Esophagus muscularis mucosa (tissue), 4 donors: ENCODE measurements at regions not wholly inside any gene's neighbourhood (a gene's known extent, or its start where the extent isn't known, plus 50 kb on each side); places are given as distances from the start of the nearest gene placed in this dataset.

ENCODE experiments used
- DNase-seq: peaks from one replicate; pipeline ENCODE4 v3.0.0-alpha.2; 2017; ENCODE audit errors: extremely low spot score
- H3K27ac ChIP-seq, 4 donors: fragments of 200-600 bp; sonication (generic); replicated peaks in 1 of 4; 1 replicate in 3 of 4; 2 replicates in 1 of 4; pipeline ENCODE4 v1.5.1; 2016 to 2019; ENCODE audit warnings: mild to moderate bottlenecking in 1 of 4
- H3K27me3 ChIP-seq, 4 donors: fragments of 200-600 bp; sonication (generic); one replicate each; pipeline versions ENCODE4 v1.5.1 to v1.6.0; 2016 to 2019
- H3K36me3 ChIP-seq, 4 donors: fragments of 200-600 bp; sonication (generic); one replicate each; pipeline ENCODE4 v1.5.1; 2016 to 2019
- H3K4me1 ChIP-seq, 4 donors: fragments of 200-600 bp; sonication (generic); one replicate each; pipeline ENCODE4 v1.5.1; 2016 to 2019
- H3K4me3 ChIP-seq, 4 donors: fragments of 200-600 bp; sonication (generic); 1 replicate in 2 of 4; 2 replicates in 2 of 4; pipeline ENCODE4 v1.5.1; 2016 to 2019; ENCODE audit warnings: mild to moderate bottlenecking in 4 of 4, moderate library complexity in 1 of 4
- H3K9me3 ChIP-seq, 4 donors: fragments of 200-600 bp; sonication (generic); 1 replicate in 3 of 4; 2 replicates in 1 of 4; pipeline ENCODE4 v1.5.1; 2016 to 2019
- CTCF ChIP-seq, 3 experiments: fragments of 200-600 bp in 2 of 3; fragments of 450-650 bp in 1 of 3; sonication (generic) in 2 of 3; IDR thresholded peaks; one replicate each; pipeline ENCODE4 v1.5.1; 2017 to 2019; ENCODE audit warnings: antibody characterized with exemption in 3 of 3, mild to moderate bottlenecking in 2 of 3, moderate library complexity in 1 of 3
- EP300 ChIP-seq: sonication (generic); formaldehyde crosslinking; IDR thresholded peaks from one replicate; pipeline ENCODE4 v1.6.1; 2017; ENCODE audit warnings: antibody characterized with exemption
- POLR2A ChIP-seq: fragments of 450-650 bp; IDR thresholded peaks from one replicate; pipeline ENCODE4 v1.6.1; 2017; ENCODE audit warnings: antibody characterized with exemption, moderate library complexity, mild to moderate bottlenecking, low read depth
- POLR2AphosphoS5 ChIP-seq, 2 donors: sonication (generic); formaldehyde crosslinking; IDR thresholded peaks; one replicate each; pipeline ENCODE4 v1.6.1; 2017; ENCODE audit warnings: antibody characterized with exemption in 2 of 2
- WGBS: methylation state at CpG from one replicate; pipeline ENCODE4 v1.1.5; 2018; 5-methylcytosine and 5-hydroxymethylcytosine counted together
- intact Hi-C: fragments of 100-400 bp; cut with DNase I; formaldehyde crosslinking; loops from one replicate; pipeline ENCODE4 v1.15.1; 2023

- no peak for TF ChIP-seq POLR2AphosphoS5 (IDR thresholded peaks at IDR 0.05)
- no peak for TF ChIP-seq CTCF (IDR thresholded peaks at IDR 0.05)
- no peak for TF ChIP-seq EP300
- TF ChIP-seq POLR2A = no peak
- no peaks in the 10 kb centered on the region for H3K4me1 ChIP-seq
- intact Hi-C loops = no loop called here
- 94% methylated on average over 1 of the region's 1 CpG for WGBS
- H3K4me3 ChIP-seq = no peak overlapping the region
- H3K36me3 ChIP-seq = no peaks in the 10 kb centered on the region
- DNase-seq = no peak
- no peak overlapping the region for H3K27ac ChIP-seq
- no peaks in the 10 kb centered on the region for H3K9me3 ChIP-seq
- H3K27me3 ChIP-seq = no peaks in the 10 kb centered on the region
Measured at GRCh38 chr4:12707381-12708175, 776.6 kb downstream of the RAB28 start.

DNA sequence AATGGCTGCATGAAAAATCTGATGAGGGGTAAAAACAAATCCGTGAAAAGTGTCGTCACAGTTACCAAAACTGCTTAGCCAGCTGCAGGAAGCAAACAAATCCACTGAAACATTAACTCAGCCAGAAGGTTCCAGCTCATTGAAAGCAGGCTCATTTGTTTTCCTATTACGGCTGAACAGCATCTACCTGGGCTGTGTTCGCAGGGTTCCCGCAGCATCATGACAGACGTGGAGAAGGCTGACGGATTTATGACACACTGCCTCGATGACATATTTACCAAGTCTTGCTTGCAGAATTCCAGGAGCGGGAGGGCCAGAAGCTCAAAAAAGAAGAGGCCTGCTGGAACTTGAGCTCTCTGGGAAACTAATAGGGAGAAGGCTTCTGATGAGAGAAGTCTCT lies 781.1 kb downstream of the RAB28 start:
- 58% methylated on average over 9 of the region's 9 CpGs for WGBS
- intact Hi-C loops = no loop called here

DNA sequence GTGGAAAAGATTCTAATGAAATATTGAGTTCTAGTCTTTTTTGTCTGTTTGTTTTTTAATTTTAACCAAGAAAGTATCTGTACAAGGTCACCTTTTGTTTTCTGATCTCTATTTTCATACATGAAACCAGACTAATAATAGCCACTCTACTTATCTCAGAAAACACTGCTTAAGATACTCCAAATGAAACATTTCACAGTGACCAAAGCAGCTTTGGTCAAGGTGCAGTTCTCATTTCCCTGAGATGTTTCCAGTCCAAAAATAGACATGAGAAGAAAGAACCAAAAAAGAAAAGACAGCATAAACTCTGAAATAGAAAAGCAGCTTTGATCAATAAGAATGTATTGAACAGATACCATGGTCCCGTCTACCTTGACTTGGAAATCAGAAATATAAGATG lies 782.8 kb downstream of the RAB28 start:
- no peaks in the 10 kb centered on the region for H3K36me3 ChIP-seq
- WGBS = 83% methylated on average over 1 of the region's 1 CpG
- H3K4me1 ChIP-seq = no peaks in the 10 kb centered on the region
- H3K9me3 ChIP-seq = no peaks in the 10 kb centered on the region
- H3K4me3 ChIP-seq = no peak overlapping the region
- H3K27me3 ChIP-seq = no peaks in the 10 kb centered on the region
- intact Hi-C loops = no loop called here
- no peak overlapping the region for H3K27ac ChIP-seq
- no peak for DNase-seq
- TF ChIP-seq CTCF (IDR thresholded peaks at IDR 0.05) (no peak), POLR2AphosphoS5 (IDR thresholded peaks at IDR 0.05) (no peak), EP300 (no peak), POLR2A (no peak)

More for the DNA sequence above, 781.1 kb downstream of the RAB28 start:
- DNase-seq = no peak
- TF ChIP-seq EP300 (no peak), POLR2AphosphoS5 (IDR thresholded peaks at IDR 0.05) (no peak), POLR2A (no peak), CTCF (IDR thresholded peaks at IDR 0.05) (no peak)
- Histone ChIP-seq H3K4me3 (no peak overlapping the region), H3K36me3 (no peaks in the 10 kb centered on the region), H3K9me3 (no peaks in the 10 kb centered on the region), H3K4me1 (no peaks in the 10 kb centered on the region), H3K27ac (no peak overlapping the region), H3K27me3 (no peaks in the 10 kb centered on the region)

GRCh38 chr4:12697970-12698369 lies 786.2 kb downstream of the RAB28 start:
- H3K27me3 ChIP-seq = no peaks in the 10 kb centered on the region
- H3K27ac ChIP-seq = no peak overlapping the region
- no peaks in the 10 kb centered on the region for H3K36me3 ChIP-seq
- WGBS = 79% methylated on average over 2 of the region's 2 CpGs
- no peak for DNase-seq
- TF ChIP-seq CTCF (IDR thresholded peaks at IDR 0.05) (no peak), POLR2AphosphoS5 (IDR thresholded peaks at IDR 0.05) (no peak), EP300 (no peak), POLR2A (no peak)
- H3K9me3 ChIP-seq = no peaks in the 10 kb centered on the region
- intact Hi-C loops = no loop called here
- H3K4me3 ChIP-seq = no peak overlapping the region
- no peaks in the 10 kb centered on the region for H3K4me1 ChIP-seq

- WGBS = 53% methylated on average over 2 of the region's 2 CpGs
- Histone ChIP-seq H3K36me3 (no peaks in the 10 kb centered on the region), H3K9me3 (no peaks in the 10 kb centered on the region), H3K4me3 (no peak overlapping the region), H3K27me3 (no peaks in the 10 kb centered on the region), H3K27ac (no peak overlapping the region), H3K4me1 (no peaks in the 10 kb centered on the region)
- no peak for DNase-seq
- intact Hi-C loops = no loop called here
- no peak for TF ChIP-seq EP300
- no peak for TF ChIP-seq POLR2AphosphoS5 (IDR thresholded peaks at IDR 0.05)
- TF ChIP-seq POLR2A = no peak
- TF ChIP-seq CTCF (IDR thresholded peaks at IDR 0.05) = no peak
Measured at GRCh38 chr4:12692815-12693214, 791.3 kb downstream of the RAB28 start.
